Endothelial cell (in vitro differentiated cells): ENCODE measurements at regions not wholly inside any gene's neighbourhood (a gene's known extent, or its start where the extent isn't known, plus 50 kb on each side); places are given as distances from the start of the nearest gene placed in this dataset.
"Not testable (repeated sequence)": the region's sequence is repeated elsewhere in the genome, so short reads cannot be mapped to it uniquely, and the experiment has no call there.

Experiments
- DNase-seq: peaks from one replicate; pipeline ENCODE4 v3.0.0; 2021; ENCODE audit warnings: low spot score
- H3K27ac Mint-ChIP-seq: one replicate; pipeline ENCODE4 v1.8.0; 2021; ENCODE audit warnings: mixed read lengths, inconsistent platforms; ENCODE audit not compliant: unreplicated experiment
- H3K27me3 Mint-ChIP-seq: one replicate; pipeline ENCODE4 v1.8.0; 2021; ENCODE audit warnings: mild to moderate bottlenecking, moderate library complexity, mixed read lengths, inconsistent platforms; ENCODE audit not compliant: unreplicated experiment
- H3K36me3 Mint-ChIP-seq: one replicate; pipeline ENCODE4 v1.8.0; 2021; ENCODE audit warnings: mild to moderate bottlenecking, low read depth, mixed read lengths, inconsistent platforms; ENCODE audit not compliant: unreplicated experiment
- H3K4me1 Mint-ChIP-seq: one replicate; pipeline ENCODE4 v1.8.0; 2021; ENCODE audit warnings: mild to moderate bottlenecking, mixed read lengths, inconsistent platforms; ENCODE audit not compliant: unreplicated experiment
- H3K4me3 Mint-ChIP-seq: one replicate; pipeline ENCODE4 v1.8.0; 2021; ENCODE audit warnings: mild to moderate bottlenecking, mixed read lengths, inconsistent platforms; ENCODE audit not compliant: unreplicated experiment
- H3K9me3 Mint-ChIP-seq: one replicate; pipeline ENCODE4 v1.8.0; 2021; ENCODE audit warnings: mixed read lengths, inconsistent platforms; ENCODE audit not compliant: unreplicated experiment
- TF ChIP-seq, protein P1 (sequence below): fragments of 200-600 bp; sonication (generic); IDR thresholded peaks from one replicate; pipeline ENCODE4 v1.5.0; 2021; ENCODE audit warnings: antibody characterized with exemption; ENCODE audit not compliant: unreplicated experiment

GRCh38 chr19:14287837-14288236, 81.9 kb upstream of the ADGRL1 start:
- H3K27ac Mint-ChIP-seq, H3K4me3 Mint-ChIP-seq, H3K36me3 Mint-ChIP-seq, H3K9me3 Mint-ChIP-seq, H3K27me3 Mint-ChIP-seq, DNase-seq: not testable (repeated sequence)
- H3K4me1 Mint-ChIP-seq: peaks cover 11% of the 10 kb centered on the region

DNA sequence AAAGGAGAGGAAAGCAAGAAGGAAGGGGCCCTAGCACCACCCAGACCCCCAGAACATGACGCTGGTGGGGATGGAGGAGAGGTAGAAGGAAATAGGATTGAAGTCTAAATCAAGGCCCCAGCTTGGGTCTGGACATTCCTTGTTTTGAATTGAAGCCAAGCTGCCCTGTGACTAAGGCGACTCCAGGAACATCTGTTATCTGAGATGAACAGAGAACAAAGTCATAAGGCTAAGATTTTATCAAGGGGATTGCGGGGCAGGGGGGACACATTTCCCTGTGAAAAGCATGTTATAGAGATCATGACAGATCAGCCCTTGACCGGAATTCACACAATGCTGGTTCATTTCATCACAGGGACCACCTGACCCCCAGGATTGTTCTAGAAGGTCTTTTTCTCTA, 80.6 kb upstream of the ADGRL1 start:
- not testable (repeated sequence) for H3K27ac Mint-ChIP-seq, H3K27me3 Mint-ChIP-seq, DNase-seq, H3K4me3 Mint-ChIP-seq, H3K9me3 Mint-ChIP-seq, H3K36me3 Mint-ChIP-seq
- H3K4me1 Mint-ChIP-seq: peaks cover 15% of the 10 kb centered on the region

GRCh38 chr19:14285726-14286125, 79.8 kb upstream of the ADGRL1 start:
- H3K4me3 Mint-ChIP-seq, H3K9me3 Mint-ChIP-seq, H3K27ac Mint-ChIP-seq, DNase-seq, H3K27me3 Mint-ChIP-seq, H3K36me3 Mint-ChIP-seq: not testable (repeated sequence)
- peaks cover 15% of the 10 kb centered on the region for H3K4me1 Mint-ChIP-seq

DNA sequence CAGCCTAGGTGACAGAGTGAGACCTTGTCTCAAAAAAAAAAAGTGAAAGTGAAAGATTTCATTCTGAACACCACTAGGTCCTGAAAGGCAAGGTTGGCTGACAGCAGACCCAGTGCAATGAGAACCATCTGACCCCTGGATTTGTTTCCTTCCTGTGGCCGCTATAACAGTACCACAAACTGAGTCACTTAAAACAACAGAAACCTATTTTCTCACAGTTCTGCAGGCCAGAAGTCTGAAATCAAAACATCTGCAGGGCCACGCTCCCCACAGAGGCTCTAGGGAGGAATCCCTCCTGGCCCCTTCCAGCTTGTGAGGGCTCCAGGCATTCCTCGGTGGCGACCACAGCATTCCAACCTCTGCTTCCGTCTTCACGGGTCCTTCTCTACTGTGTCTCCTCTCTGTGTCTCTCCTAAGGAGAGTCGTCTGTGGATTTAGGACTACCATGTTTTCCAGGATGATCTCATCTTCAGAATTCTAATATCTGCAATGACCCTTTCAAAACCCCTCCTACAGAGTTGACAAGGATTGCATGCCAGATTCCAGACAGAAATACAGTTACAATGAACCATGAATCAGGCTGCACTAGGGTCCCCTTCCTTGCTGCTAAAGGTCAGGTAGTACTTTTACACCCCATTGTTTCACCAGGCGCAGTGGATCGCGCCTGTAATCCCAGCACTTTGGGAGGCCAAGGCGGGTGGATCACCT, 78.0 kb upstream of the ADGRL1 start:
- Mint-ChIP-seq H3K4me1 (peaks cover 15% of the 10 kb centered on the region), H3K27ac (peak overlapping the region; percentile 85)
- H3K36me3 Mint-ChIP-seq, H3K9me3 Mint-ChIP-seq, H3K4me3 Mint-ChIP-seq, H3K27me3 Mint-ChIP-seq: not testable (repeated sequence)
- peak; percentile 37 for DNase-seq

DNA sequence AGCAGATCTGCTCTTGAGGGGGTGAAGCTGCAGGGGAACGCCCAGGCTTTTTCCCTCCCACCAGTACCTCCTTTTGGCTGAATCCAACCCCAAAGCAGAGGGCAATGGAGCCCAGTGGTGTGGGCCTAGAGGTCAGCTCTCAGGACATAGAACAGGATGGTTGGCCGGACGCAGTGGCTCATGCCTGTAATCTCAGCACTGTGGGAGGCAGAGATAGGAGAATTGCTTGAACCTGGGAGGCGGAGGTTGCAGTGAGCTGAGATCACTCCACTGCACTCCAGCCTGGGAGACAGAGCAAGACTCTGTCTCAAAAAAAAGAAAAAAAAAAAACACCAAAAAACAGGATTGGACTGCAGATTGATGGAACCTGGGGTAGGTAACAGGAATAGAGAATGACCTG, 73.3 kb upstream of the ADGRL1 start:
- not testable (repeated sequence) for H3K36me3 Mint-ChIP-seq, H3K4me3 Mint-ChIP-seq, H3K27ac Mint-ChIP-seq, DNase-seq, H3K27me3 Mint-ChIP-seq, H3K9me3 Mint-ChIP-seq
- peaks cover 16% of the 10 kb centered on the region for H3K4me1 Mint-ChIP-seq

DNA sequence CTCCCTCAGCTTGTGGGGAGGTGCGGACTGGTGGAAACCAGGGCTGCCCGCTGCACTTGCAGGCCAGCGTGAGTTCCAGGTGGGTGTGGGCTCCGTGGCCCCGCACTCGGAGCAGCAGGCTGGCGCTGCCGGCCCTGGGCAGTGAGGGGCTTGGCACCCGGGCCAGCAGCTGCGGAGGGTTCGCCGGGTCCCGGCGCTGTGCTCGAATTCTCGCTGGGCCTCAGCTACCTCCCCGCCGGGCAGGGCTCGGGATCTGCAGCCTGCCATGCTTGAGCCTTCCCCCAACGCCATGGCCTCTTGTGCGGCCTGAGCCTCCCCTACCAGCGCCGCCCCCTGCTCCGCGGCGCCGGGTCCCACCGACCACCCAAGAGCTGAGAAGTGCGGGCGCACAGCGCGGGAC, 71.6 kb upstream of the ADGRL1 start:
- TF ChIP-seq, protein P1, sequence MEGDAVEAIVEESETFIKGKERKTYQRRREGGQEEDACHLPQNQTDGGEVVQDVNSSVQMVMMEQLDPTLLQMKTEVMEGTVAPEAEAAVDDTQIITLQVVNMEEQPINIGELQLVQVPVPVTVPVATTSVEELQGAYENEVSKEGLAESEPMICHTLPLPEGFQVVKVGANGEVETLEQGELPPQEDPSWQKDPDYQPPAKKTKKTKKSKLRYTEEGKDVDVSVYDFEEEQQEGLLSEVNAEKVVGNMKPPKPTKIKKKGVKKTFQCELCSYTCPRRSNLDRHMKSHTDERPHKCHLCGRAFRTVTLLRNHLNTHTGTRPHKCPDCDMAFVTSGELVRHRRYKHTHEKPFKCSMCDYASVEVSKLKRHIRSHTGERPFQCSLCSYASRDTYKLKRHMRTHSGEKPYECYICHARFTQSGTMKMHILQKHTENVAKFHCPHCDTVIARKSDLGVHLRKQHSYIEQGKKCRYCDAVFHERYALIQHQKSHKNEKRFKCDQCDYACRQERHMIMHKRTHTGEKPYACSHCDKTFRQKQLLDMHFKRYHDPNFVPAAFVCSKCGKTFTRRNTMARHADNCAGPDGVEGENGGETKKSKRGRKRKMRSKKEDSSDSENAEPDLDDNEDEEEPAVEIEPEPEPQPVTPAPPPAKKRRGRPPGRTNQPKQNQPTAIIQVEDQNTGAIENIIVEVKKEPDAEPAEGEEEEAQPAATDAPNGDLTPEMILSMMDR: no peak

GRCh38 chr19:14275823-14276222, 69.9 kb upstream of the ADGRL1 start:
- not testable (repeated sequence) for H3K9me3 Mint-ChIP-seq, H3K27me3 Mint-ChIP-seq, H3K27ac Mint-ChIP-seq, H3K4me3 Mint-ChIP-seq, DNase-seq
- Mint-ChIP-seq H3K36me3 (peaks cover 18% of the 10 kb centered on the region), H3K4me1 (peaks cover 14% of the 10 kb centered on the region)

More for the DNA sequence above, 71.6 kb upstream of the ADGRL1 start:
- peaks cover 13% of the 10 kb centered on the region for H3K36me3 Mint-ChIP-seq
- H3K27me3 Mint-ChIP-seq: peaks cover 6% of the 10 kb centered on the region
- H3K4me1 Mint-ChIP-seq: peaks cover 8% of the 10 kb centered on the region
- no peak overlapping the region for H3K4me3 Mint-ChIP-seq
- H3K9me3 Mint-ChIP-seq: no peaks in the 10 kb centered on the region
- H3K27ac Mint-ChIP-seq: no peak overlapping the region
- no peak for DNase-seq

GRCh38 chr19:14272623-14273022, 66.7 kb upstream of the ADGRL1 start:
- Mint-ChIP-seq H3K4me1 (peaks cover 14% of the 10 kb centered on the region), H3K9me3 (no peaks in the 10 kb centered on the region), H3K27me3 (peaks cover 8% of the 10 kb centered on the region), H3K36me3 (peaks cover 14% of the 10 kb centered on the region), H3K27ac (no peak overlapping the region), H3K4me3 (no peak overlapping the region)
- no peak for DNase-seq
- TF ChIP-seq, protein P1: no peak
